ENCODE measurements at regions not wholly inside any gene's neighbourhood (a gene's known extent, or its start where the extent isn't known, plus 50 kb on each side); places are given as distances from the start of the nearest gene placed in this dataset.

GRCh38 chrX:5537098-5537497 is 691.6 kb downstream of the NLGN4X start:
- Histone ChIP-seq H3K9ac (ENCODE audit: low read depth, low read length, poor library complexity, severe bottlenecking) (no peak overlapping the region), H2AFZ (ENCODE audit: low read length) (no peak overlapping the region), H3K36me3 (ENCODE audit: insufficient read depth, low read length) (no peaks in the 10 kb centered on the region), H3K79me2 (ENCODE audit: insufficient read depth, low read length) (no peaks in the 10 kb centered on the region), H3K27me3 (ENCODE audit: insufficient read depth, low read length, poor library complexity, severe bottlenecking) (no peaks in the 10 kb centered on the region), H3K4me1 (ENCODE audit: insufficient read depth, low read length, poor library complexity, severe bottlenecking) (no peaks in the 10 kb centered on the region), H4K20me1 (ENCODE audit: insufficient read depth, low read length, poor library complexity, severe bottlenecking) (no peaks in the 10 kb centered on the region), H3K4me2 (ENCODE audit: low read depth, low read length, poor library complexity, severe bottlenecking) (no peak overlapping the region), H3F3A (ENCODE audit: low read depth) (no peaks in the 10 kb centered on the region), H3K4me3 (ENCODE audit: low read length, poor library complexity, severe bottlenecking) (no peak overlapping the region), H3K9me2 (replicated peaks; ENCODE audit: low read depth, low read length) (no peaks in the 10 kb centered on the region), H3K9me3 (ENCODE audit: insufficient read depth, low read depth, low read length) (no peaks in the 10 kb centered on the region)
- TF ChIP-seq EZH2phosphoT487 (IDR thresholded peaks at IDR 0.05; ENCODE audit: borderline replicate concordance) = no peak
- TF ChIP-seq, protein P1, sequence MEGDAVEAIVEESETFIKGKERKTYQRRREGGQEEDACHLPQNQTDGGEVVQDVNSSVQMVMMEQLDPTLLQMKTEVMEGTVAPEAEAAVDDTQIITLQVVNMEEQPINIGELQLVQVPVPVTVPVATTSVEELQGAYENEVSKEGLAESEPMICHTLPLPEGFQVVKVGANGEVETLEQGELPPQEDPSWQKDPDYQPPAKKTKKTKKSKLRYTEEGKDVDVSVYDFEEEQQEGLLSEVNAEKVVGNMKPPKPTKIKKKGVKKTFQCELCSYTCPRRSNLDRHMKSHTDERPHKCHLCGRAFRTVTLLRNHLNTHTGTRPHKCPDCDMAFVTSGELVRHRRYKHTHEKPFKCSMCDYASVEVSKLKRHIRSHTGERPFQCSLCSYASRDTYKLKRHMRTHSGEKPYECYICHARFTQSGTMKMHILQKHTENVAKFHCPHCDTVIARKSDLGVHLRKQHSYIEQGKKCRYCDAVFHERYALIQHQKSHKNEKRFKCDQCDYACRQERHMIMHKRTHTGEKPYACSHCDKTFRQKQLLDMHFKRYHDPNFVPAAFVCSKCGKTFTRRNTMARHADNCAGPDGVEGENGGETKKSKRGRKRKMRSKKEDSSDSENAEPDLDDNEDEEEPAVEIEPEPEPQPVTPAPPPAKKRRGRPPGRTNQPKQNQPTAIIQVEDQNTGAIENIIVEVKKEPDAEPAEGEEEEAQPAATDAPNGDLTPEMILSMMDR (conservative IDR thresholded peaks at IDR 0.05; ENCODE audit: low read length) = no peak

DNA sequence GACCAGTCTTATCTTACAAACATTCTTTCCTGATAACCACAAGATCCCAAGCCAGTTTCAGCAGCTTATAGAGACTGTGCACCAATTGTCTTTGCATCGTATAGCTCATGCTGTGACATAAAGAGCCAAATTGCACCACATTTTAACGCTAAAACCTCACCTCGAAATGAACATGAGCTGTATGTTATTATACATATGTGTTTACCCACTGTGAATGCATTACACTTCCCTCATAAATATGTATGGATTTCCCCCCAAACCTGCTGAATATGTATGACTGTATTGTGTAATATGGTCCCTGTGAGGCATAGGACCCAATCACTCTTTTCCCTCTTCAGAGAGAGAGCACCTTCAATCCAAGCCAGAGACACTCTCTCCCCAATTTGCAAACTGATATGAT is 692.4 kb downstream of the NLGN4X start:
- Histone ChIP-seq H3K4me3 (ENCODE audit: low read length, poor library complexity, severe bottlenecking) (no peak overlapping the region), H3K27me3 (ENCODE audit: insufficient read depth, low read length, poor library complexity, severe bottlenecking) (no peaks in the 10 kb centered on the region), H3K36me3 (ENCODE audit: insufficient read depth, low read length) (no peaks in the 10 kb centered on the region), H3F3A (ENCODE audit: low read depth) (no peaks in the 10 kb centered on the region), H3K4me2 (ENCODE audit: low read depth, low read length, poor library complexity, severe bottlenecking) (no peak overlapping the region), H3K9me2 (replicated peaks; ENCODE audit: low read depth, low read length) (no peaks in the 10 kb centered on the region), H2AFZ (ENCODE audit: low read length) (no peak overlapping the region), H3K9ac (ENCODE audit: low read depth, low read length, poor library complexity, severe bottlenecking) (no peak overlapping the region), H4K20me1 (ENCODE audit: insufficient read depth, low read length, poor library complexity, severe bottlenecking) (no peaks in the 10 kb centered on the region), H3K79me2 (ENCODE audit: insufficient read depth, low read length) (no peaks in the 10 kb centered on the region), H3K9me3 (ENCODE audit: insufficient read depth, low read depth, low read length) (no peaks in the 10 kb centered on the region), H3K4me1 (ENCODE audit: insufficient read depth, low read length, poor library complexity, severe bottlenecking) (no peaks in the 10 kb centered on the region)
- TF ChIP-seq, protein P1 (conservative IDR thresholded peaks at IDR 0.05; ENCODE audit: low read length) = no peak
- no peak for TF ChIP-seq EZH2phosphoT487 (IDR thresholded peaks at IDR 0.05; ENCODE audit: borderline replicate concordance)

DNA sequence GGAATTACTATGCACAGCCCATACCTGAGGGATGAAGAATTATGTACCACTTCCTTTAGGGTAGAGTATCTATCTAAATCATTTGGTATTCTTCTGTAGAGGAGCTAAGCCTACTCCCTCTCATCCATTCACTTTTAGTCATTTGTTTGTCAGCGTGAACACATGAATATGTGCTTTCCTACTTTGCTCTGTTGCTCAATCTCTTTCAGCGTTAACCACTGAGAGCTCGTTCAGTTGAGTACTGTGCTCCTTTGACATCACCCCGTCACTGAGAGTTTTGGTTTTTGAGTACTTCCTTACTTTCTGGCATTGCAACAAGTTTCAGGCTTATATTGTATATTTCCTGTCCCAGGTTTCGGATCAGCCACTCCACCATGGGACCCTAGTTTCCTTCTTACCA is 700.6 kb downstream of the NLGN4X start:
- TF ChIP-seq, protein P1 (conservative IDR thresholded peaks at IDR 0.05; ENCODE audit: low read length) = no peak
- TF ChIP-seq EZH2phosphoT487 (IDR thresholded peaks at IDR 0.05; ENCODE audit: borderline replicate concordance) = no peak
- Histone ChIP-seq H3K9ac (ENCODE audit: low read depth, low read length, poor library complexity, severe bottlenecking) (no peak overlapping the region), H3K79me2 (ENCODE audit: insufficient read depth, low read length) (no peaks in the 10 kb centered on the region), H3K4me3 (ENCODE audit: low read length, poor library complexity, severe bottlenecking) (no peak overlapping the region), H3K9me2 (replicated peaks; ENCODE audit: low read depth, low read length) (no peaks in the 10 kb centered on the region), H3F3A (ENCODE audit: low read depth) (no peaks in the 10 kb centered on the region), H3K27me3 (ENCODE audit: insufficient read depth, low read length, poor library complexity, severe bottlenecking) (no peaks in the 10 kb centered on the region), H3K9me3 (ENCODE audit: insufficient read depth, low read depth, low read length) (no peaks in the 10 kb centered on the region), H3K36me3 (ENCODE audit: insufficient read depth, low read length) (no peaks in the 10 kb centered on the region), H3K4me1 (ENCODE audit: insufficient read depth, low read length, poor library complexity, severe bottlenecking) (no peaks in the 10 kb centered on the region), H3K4me2 (ENCODE audit: low read depth, low read length, poor library complexity, severe bottlenecking) (no peak overlapping the region), H4K20me1 (ENCODE audit: insufficient read depth, low read length, poor library complexity, severe bottlenecking) (no peaks in the 10 kb centered on the region), H2AFZ (ENCODE audit: low read length) (no peak overlapping the region)

All from Loucy (cell line).